ENCODE measurements at regions not wholly inside any gene's neighbourhood (a gene's known extent, or its start where the extent isn't known, plus 50 kb on each side); places are given as distances from the start of the nearest gene placed in this dataset.
"Not testable (repeated sequence)": the region's sequence is repeated elsewhere in the genome, so short reads cannot be mapped to it uniquely, and the experiment has no call there.

GRCh38 chr20:52302051-52302450 lies 110.5 kb upstream of the ZFP64 start:
- DNase-seq, result not testable (repeated sequence)

- DNase-seq, result peak in 1 of 3 experiments; percentile 43
Observed at GRCh38 chr20:52295556-52295955, 104.0 kb upstream of the ZFP64 start.

GRCh38 chr20:52294106-52294628 lies 102.6 kb upstream of the ZFP64 start:
- DNase-seq, result no peak

- no peak for DNase-seq
Observed at GRCh38 chr20:52291109-52291508, 99.5 kb upstream of the ZFP64 start.

GRCh38 chr20:52290569-52290968 lies 99.0 kb upstream of the ZFP64 start:
- DNase-seq, result no peak

- no peak for DNase-seq
Observed at GRCh38 chr20:52289956-52290565, 98.5 kb upstream of the ZFP64 start.

GRCh38 chr20:52280407-52280806 lies 88.8 kb upstream of the ZFP64 start:
- DNase-seq, result no peak

GRCh38 chr20:52279706-52280105 lies 88.1 kb upstream of the ZFP64 start:
- no peak for DNase-seq

GRCh38 chr20:52275181-52275691 lies 83.7 kb upstream of the ZFP64 start:
- DNase-seq, result peak in 1 of 3 experiments; percentile 31

GRCh38 chr20:52270696-52271095 lies 79.1 kb upstream of the ZFP64 start:
- no peak for DNase-seq

- DNase-seq, result no peak
Observed at GRCh38 chr20:52270001-52270606, 78.5 kb upstream of the ZFP64 start.

GRCh38 chr20:52269321-52269720 lies 77.7 kb upstream of the ZFP64 start:
- DNase-seq, result peak in 2 of 3 experiments; percentile 17 to 59

- no peak for DNase-seq
Observed at GRCh38 chr20:52268184-52268749, 76.7 kb upstream of the ZFP64 start.

- DNase-seq, result no peak
Observed at GRCh38 chr20:52267418-52267817, 75.8 kb upstream of the ZFP64 start.

- no peak for DNase-seq
Observed at GRCh38 chr20:52263757-52264156, 72.2 kb upstream of the ZFP64 start.

- no peak for DNase-seq
Observed at GRCh38 chr20:52261792-52262191, 70.2 kb upstream of the ZFP64 start.

GRCh38 chr20:52259295-52259694 lies 67.7 kb upstream of the ZFP64 start:
- no peak for DNase-seq

- DNase-seq, result no peak
Observed at GRCh38 chr20:52256454-52256853, 64.9 kb upstream of the ZFP64 start.

GRCh38 chr20:52252664-52253063 lies 61.1 kb upstream of the ZFP64 start:
- DNase-seq, result peak in 1 of 3 experiments; percentile 7

- no peak for DNase-seq
Observed at GRCh38 chr20:52251827-52252226, 60.2 kb upstream of the ZFP64 start.

GRCh38 chr20:52251136-52251700 lies 59.6 kb upstream of the ZFP64 start:
- DNase-seq, result no peak

GRCh38 chr20:52247548-52247947 lies 56.0 kb upstream of the ZFP64 start:
- DNase-seq, result no peak

GRCh38 chr20:52246366-52246765 lies 54.8 kb upstream of the ZFP64 start:
- no peak for DNase-seq

GRCh38 chr20:52244702-52245101 lies 53.1 kb upstream of the ZFP64 start:
- no peak for DNase-seq

Data from NCI-H1417 (cell line).